GM12891 (cell line): ENCODE measurements at regions not wholly inside any gene's neighbourhood (a gene's known extent, or its start where the extent isn't known, plus 50 kb on each side); places are given as distances from the start of the nearest gene placed in this dataset.

Source experiments
- POLR2A ChIP-seq: IDR thresholded peaks from 2 replicates; pipeline ENCODE4 v1.6.1; 2011; ENCODE audit warnings: low read depth, low read length, control low read depth
- POLR2AphosphoS5 ChIP-seq: IDR thresholded peaks from 2 replicates; pipeline ENCODE4 v1.6.1; 2011; ENCODE audit warnings: low read depth, low read length, control low read depth
- POU2F2 ChIP-seq: IDR thresholded peaks from 2 replicates; pipeline ENCODE4 v1.6.1; 2011; ENCODE audit warnings: low read depth, mild to moderate bottlenecking, control low read depth, low read length, moderate library complexity
- TAF1 ChIP-seq: IDR thresholded peaks from 2 replicates; pipeline ENCODE4 v1.6.1; 2011; ENCODE audit warnings: low read depth, low read length, control low read depth

DNA sequence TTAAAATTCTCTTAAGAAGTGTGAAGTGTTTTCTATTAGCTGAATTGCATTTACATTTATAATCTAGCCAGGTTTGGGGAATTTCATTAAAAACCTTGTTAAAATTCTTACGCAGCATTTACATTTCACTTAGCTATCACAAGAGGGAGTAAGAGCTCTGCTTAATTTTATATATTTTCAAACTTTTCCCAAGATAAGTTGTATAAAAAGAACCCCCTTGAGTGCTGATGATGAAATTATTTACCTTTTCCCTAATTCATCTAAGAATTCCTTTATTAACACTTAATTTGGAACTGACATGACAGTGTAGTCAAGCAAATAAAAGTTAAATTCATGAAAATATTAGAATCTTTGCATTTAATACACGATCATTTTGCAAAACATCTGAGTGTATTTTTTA lies 54.2 kb upstream of the ZSWIM2 start:
- TF ChIP-seq POLR2A (no peak), POLR2AphosphoS5 (no peak), TAF1 (no peak), POU2F2 (no peak)
